ENCODE measurements at regions not wholly inside any gene's neighbourhood (a gene's known extent, or its start where the extent isn't known, plus 50 kb on each side); places are given as distances from the start of the nearest gene placed in this dataset.

GRCh38 chr10:109456566-109457301 is 466.6 kb downstream of the XPNPEP1 start:
- TF ChIP-seq, protein P1, sequence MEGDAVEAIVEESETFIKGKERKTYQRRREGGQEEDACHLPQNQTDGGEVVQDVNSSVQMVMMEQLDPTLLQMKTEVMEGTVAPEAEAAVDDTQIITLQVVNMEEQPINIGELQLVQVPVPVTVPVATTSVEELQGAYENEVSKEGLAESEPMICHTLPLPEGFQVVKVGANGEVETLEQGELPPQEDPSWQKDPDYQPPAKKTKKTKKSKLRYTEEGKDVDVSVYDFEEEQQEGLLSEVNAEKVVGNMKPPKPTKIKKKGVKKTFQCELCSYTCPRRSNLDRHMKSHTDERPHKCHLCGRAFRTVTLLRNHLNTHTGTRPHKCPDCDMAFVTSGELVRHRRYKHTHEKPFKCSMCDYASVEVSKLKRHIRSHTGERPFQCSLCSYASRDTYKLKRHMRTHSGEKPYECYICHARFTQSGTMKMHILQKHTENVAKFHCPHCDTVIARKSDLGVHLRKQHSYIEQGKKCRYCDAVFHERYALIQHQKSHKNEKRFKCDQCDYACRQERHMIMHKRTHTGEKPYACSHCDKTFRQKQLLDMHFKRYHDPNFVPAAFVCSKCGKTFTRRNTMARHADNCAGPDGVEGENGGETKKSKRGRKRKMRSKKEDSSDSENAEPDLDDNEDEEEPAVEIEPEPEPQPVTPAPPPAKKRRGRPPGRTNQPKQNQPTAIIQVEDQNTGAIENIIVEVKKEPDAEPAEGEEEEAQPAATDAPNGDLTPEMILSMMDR (IDR thresholded peaks at IDR 0.05): no peak
- intact Hi-C loops (cut with micrococcal nuclease): no loop called here
- Mint-ChIP-seq H3K9me3 (peaks cover 11% of the 10 kb centered on the region), H3K4me3 (no peak overlapping the region), H3K36me3 (ENCODE audit: low read depth) (no peaks in the 10 kb centered on the region), H3K27ac (no peak overlapping the region), H3K4me1 (no peaks in the 10 kb centered on the region), H3K27me3 (peaks cover 25% of the 10 kb centered on the region)
- DNase-seq: no peak
- CTCF ChIA-PET: no interaction called here
- no peak for ATAC-seq (ENCODE audit: low read depth)
- POLR2A ChIA-PET: no interaction called here

- Mint-ChIP-seq H3K4me3 (no peak overlapping the region), H3K4me1 (no peaks in the 10 kb centered on the region), H3K9me3 (peaks cover 11% of the 10 kb centered on the region), H3K27me3 (peaks cover 25% of the 10 kb centered on the region), H3K27ac (no peak overlapping the region), H3K36me3 (ENCODE audit: low read depth) (no peaks in the 10 kb centered on the region)
- DNase-seq (no peak), ATAC-seq (ENCODE audit: low read depth) (no peak)
- TF ChIP-seq, protein P1 (IDR thresholded peaks at IDR 0.05): no peak
- intact Hi-C loops (cut with micrococcal nuclease): no loop called here
- CTCF ChIA-PET: no interaction called here
- POLR2A ChIA-PET: no interaction called here
Measured at GRCh38 chr10:109454691-109455090, 468.6 kb downstream of the XPNPEP1 start.

GRCh38 chr10:109451879-109452278 is 471.4 kb downstream of the XPNPEP1 start:
- Mint-ChIP-seq H3K4me1 (no peaks in the 10 kb centered on the region), H3K36me3 (ENCODE audit: low read depth) (no peaks in the 10 kb centered on the region), H3K9me3 (no peaks in the 10 kb centered on the region), H3K27ac (no peak overlapping the region), H3K27me3 (peaks cover 11% of the 10 kb centered on the region), H3K4me3 (no peak overlapping the region)
- CTCF ChIA-PET: no interaction called here
- intact Hi-C loops (cut with micrococcal nuclease): no loop called here
- POLR2A ChIA-PET: no interaction called here
- TF ChIP-seq, protein P1 (IDR thresholded peaks at IDR 0.05): no peak
- no peak for ATAC-seq (ENCODE audit: low read depth)
- DNase-seq: no peak

DNA sequence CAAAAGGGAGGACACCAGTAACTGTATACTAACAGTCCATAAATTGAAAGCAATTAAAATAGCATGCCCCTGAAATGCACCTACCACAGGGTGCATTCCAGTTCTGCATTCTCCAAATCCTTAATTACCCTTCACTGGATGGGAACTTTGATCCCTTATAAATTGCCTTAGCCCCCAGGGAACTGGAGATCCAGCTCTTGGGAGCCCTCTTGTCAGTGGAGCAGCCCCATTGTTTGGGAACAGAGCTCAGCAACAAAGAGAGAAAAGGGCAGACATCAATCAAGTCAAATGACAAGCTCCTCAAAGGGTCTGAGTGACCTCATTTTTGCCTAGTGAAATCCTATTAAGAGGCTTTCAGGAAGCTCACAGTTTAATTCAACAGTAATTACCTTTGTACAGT is 472.6 kb downstream of the XPNPEP1 start:
- peaks cover 5% of the 10 kb centered on the region for H3K27me3 Mint-ChIP-seq
- ATAC-seq (ENCODE audit: low read depth) (no peak), DNase-seq (no peak)
- H3K27ac Mint-ChIP-seq: no peak overlapping the region
- intact Hi-C loops (cut with micrococcal nuclease): no loop called here
- TF ChIP-seq, protein P1 (IDR thresholded peaks at IDR 0.05): no peak
- H3K4me3 Mint-ChIP-seq: no peak overlapping the region
- no peaks in the 10 kb centered on the region for H3K9me3 Mint-ChIP-seq
- ChIA-PET CTCF (no interaction called here), POLR2A (no interaction called here)
- H3K36me3 Mint-ChIP-seq (ENCODE audit: low read depth): no peaks in the 10 kb centered on the region
- no peaks in the 10 kb centered on the region for H3K4me1 Mint-ChIP-seq

DNA sequence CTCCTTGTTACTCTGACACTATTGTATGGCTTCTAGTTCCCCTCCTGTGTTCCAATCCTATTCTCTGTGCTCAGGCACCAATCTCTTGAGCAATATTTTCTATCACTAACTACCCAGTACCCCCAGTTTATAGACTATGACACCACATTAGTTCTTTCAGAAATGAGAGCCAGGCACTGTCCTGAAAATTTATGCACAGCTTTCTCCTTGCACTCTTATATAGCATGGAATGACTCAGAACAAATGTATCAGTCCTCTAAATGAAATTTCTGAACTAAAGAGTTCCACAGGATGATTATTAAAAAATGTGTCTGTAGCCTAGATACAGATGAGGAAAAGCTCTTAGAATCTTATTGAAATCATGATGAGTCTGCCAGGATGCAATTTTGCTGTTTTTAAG is 489.9 kb downstream of the XPNPEP1 start:
- CTCF ChIA-PET: no interaction called here
- no peak overlapping the region for H3K4me3 Mint-ChIP-seq
- TF ChIP-seq, protein P1 (IDR thresholded peaks at IDR 0.05): no peak

More for the DNA sequence above, 489.9 kb downstream of the XPNPEP1 start:
- Mint-ChIP-seq H3K36me3 (ENCODE audit: low read depth) (no peaks in the 10 kb centered on the region), H3K4me1 (no peaks in the 10 kb centered on the region), H3K27me3 (no peaks in the 10 kb centered on the region), H3K27ac (no peak overlapping the region), H3K9me3 (no peaks in the 10 kb centered on the region)
- ATAC-seq (ENCODE audit: low read depth): no peak
- intact Hi-C loops (cut with micrococcal nuclease): no loop called here
- DNase-seq: no peak
- POLR2A ChIA-PET: no interaction called here
